SW 1271 (cell line): ENCODE measurements at regions not wholly inside any gene's neighbourhood (a gene's known extent, or its start where the extent isn't known, plus 50 kb on each side); places are given as distances from the start of the nearest gene placed in this dataset.
"Not testable (repeated sequence)": the region's sequence is repeated elsewhere in the genome, so short reads cannot be mapped to it uniquely, and the experiment has no call there.

Source experiments
- DNase-seq, 2 experiments: peaks; one replicate each; lab custom pipeline; 2025; lab: John Stamatoyannopoulos, UW

- DNase-seq = no peak
Measured at GRCh38 chr6:137655291-137655690, 161.1 kb upstream of the OLIG3 start.

- DNase-seq = no peak
Measured at GRCh38 chr6:137656735-137657134, 162.5 kb upstream of the OLIG3 start.

DNA sequence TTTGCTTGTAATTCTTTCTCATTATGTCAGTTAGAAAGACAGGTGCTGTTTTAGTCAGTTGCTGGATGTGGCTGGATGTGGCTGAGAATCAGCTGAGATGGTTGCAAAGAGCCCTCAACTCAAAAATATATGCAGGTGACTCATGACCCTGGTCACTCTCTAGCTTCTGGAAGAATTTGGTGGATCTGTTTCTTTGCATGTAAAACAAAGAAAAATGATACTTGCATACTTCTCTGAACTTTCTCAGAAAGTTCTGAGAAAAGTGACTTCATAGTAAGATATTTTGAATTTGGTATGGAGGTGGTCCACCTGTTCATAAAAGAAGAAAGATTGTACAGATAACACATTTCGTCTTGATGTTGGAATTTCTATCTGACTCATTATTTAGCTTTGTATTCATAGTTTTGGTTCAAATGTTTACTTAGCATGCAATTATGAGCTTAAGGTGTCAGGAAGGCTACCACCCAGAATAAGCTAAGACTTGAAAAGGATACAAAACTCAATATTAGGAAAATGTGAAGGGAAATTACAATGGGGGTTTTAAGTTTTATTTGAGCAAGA is 163.2 kb upstream of the OLIG3 start:
- DNase-seq = no peak

DNA sequence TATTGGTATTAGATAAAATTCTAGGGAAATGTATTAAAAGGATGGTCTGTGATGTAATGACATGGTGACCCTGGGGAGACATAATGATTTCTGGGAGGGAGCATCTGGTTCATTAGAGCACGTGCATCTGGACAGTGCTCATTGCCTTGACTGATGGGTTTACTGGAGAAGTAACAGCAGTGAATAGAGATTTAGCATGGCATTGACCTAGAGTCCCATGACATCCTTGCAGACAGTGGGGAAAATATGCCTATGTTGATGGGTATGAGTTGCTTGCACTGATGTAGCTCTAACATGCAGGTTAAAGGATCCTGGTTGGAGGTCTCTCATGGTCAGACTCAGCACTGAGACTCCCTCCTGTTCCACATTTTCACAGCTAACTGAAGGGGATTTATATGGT is 164.1 kb upstream of the OLIG3 start:
- DNase-seq = no peak

DNA sequence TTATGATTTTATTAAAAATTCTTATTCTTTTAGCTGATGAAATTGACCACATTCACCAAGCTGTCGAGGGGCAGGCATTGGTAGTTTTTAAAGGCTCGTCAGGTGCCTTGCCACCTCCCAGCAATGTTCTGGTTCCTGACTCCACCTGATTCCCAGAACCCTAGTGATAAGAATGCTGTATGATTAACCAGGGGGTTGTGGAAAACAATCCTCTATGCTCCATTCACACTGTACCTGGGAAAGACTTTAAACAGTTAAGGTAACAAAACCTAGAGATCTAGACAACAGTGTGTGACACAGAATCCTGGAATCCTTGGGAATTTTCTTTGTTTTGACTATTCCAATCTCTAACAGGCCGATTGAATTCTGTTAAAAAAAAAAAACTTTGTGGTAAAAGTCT is 165.7 kb upstream of the OLIG3 start:
- DNase-seq = no peak

GRCh38 chr6:137660296-137660731 is 166.1 kb upstream of the OLIG3 start:
- no peak for DNase-seq

DNA sequence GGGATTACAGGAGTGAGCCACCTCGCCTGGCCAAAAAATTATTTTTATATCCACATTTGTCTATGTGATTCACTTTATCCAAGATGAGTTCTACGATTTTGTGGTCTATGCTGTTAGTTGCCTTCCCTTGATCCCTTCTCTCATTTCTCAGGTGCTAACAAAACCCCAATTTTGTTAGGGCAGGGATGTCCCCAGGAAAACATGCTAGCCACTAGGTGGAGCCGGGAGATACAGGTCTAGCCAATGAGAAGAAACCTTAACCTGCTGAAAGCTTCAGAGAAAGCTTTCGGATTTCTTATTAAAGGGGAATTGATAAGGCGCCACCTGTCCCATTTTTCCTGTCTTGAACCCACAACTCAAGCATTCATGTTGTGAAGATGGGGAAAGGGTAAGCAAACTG is 167.4 kb upstream of the OLIG3 start:
- peak in 1 of 2 experiments; percentile 12 for DNase-seq

GRCh38 chr6:137664183-137664582 is 170.0 kb upstream of the OLIG3 start:
- no peak for DNase-seq

- DNase-seq = no peak
Measured at GRCh38 chr6:137665342-137665934, 171.2 kb upstream of the OLIG3 start.

- DNase-seq = no peak
Measured at GRCh38 chr6:137666202-137666774, 172.1 kb upstream of the OLIG3 start.

DNA sequence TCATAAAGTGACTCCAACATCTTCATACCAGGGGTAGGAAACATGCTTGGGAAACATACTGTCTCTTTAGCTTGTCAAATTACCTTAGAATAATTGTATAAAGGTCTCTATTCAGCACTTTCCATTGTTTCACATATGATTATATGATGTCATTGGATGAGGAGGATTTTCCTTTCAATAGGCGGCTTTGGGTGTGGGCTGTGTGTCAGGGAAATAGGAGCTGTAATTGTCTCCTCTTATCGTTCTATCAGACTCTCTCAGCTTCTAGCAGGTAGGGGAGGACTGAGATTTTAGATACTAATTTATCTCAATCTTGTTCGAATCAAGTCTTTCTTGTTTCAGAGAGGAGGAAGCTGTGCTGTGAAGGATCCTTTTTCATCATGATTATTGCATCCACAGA is 179.4 kb upstream of the OLIG3 start:
- no peak for DNase-seq

DNA sequence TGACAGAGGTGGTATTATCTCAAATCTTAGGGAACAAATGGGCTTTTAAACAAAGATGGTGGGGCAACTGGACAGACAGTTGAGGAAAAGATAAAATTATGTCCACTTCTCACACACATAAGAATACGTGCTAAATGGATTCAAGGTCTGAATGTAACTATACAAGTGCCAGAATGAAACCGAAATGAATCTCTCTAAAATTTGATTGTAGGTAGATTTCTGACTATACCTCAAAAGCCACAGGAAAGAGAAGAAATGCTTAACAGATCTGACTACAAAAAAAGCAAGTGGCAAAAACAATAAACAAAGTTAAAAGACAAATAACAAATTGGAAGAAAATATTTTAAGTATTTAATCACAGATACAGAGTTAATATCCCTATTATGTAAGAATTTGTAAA is 182.7 kb upstream of the OLIG3 start:
- DNase-seq = no peak

DNA sequence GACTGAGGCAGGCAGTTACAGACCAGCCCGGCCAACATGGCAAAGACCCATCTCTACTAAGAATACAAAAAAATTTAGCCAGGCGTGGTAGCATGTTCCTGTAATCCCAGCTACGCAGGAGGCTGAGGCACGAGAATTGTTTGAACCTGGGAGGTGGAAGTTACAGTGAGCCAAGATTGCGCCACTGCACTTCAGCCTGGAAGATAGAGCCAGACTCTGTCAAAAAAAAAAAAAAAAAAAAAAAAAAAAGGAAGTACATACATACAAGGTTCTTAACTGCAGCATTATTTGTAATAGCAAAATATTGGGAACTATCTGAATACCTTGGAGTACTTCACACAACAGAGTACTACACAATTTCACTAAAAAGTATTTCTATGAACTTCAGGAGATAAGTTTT is 183.5 kb upstream of the OLIG3 start:
- no peak for DNase-seq

GRCh38 chr6:137678451-137678850 is 184.3 kb upstream of the OLIG3 start:
- DNase-seq = no peak

GRCh38 chr6:137680705-137681346 is 186.2 kb upstream of the TNFAIP3 start:
- DNase-seq = no peak

GRCh38 chr6:137681445-137682009 is 185.5 kb upstream of the TNFAIP3 start:
- DNase-seq = no peak

- DNase-seq = not testable (repeated sequence)
Measured at GRCh38 chr6:137682658-137683057, 184.4 kb upstream of the TNFAIP3 start.

DNA sequence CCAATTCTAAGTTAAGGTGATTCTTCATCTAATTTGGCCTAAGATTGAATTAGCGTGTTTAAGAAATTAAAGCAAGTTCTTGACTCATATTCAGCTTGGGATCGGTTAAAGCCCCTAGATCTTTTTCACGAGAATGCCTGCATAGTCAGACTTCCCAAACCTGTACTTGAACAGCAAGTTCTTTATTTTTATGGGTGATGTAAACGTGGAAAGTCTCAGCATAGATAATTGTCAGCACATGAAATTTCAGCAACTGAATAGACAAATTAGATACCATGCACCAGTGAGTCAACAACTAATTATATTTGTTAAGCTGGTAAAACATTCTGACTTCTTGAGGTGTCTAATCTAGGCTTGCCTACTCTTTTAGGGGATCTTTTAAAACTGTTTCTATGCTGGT is 183.1 kb upstream of the TNFAIP3 start:
- DNase-seq = no peak

- no peak for DNase-seq
Measured at GRCh38 chr6:137685798-137686375, 181.2 kb upstream of the TNFAIP3 start.

GRCh38 chr6:137687818-137688217 is 179.2 kb upstream of the TNFAIP3 start:
- DNase-seq = no peak

DNA sequence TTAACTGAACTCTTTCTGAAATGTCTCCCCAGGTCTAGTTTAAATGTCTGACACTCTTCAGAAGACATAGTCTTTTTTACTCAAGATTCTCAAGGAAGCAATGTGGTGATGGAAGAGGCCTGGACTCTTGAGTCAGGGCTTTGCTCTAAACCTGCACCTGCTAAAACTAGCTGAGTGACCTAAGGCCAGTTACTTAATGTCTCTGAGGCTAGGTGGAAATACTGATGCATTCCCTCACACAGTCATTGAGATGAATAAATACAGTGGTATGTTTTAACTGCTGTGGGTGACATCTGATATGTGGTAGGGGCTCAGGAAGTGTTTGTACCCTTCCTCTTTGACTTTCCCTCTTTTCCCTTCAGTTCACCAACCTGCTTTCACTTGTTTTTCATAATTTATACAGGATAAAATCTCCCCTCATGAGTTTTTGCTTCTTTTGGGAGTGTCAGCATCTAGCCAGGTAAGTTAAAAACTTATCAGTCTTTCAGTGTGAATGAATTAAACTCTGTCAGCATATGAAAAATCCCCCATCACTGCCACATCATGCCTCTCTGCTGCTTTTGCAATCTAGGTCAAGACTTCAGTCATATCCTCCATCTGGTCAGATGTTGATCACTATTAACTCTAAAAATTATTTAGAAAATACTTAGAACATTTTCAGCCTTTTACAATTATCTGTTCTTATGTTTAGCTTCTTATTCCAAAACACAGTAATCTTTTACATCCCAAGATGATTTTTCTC is 178.7 kb upstream of the TNFAIP3 start:
- DNase-seq = no peak

DNA sequence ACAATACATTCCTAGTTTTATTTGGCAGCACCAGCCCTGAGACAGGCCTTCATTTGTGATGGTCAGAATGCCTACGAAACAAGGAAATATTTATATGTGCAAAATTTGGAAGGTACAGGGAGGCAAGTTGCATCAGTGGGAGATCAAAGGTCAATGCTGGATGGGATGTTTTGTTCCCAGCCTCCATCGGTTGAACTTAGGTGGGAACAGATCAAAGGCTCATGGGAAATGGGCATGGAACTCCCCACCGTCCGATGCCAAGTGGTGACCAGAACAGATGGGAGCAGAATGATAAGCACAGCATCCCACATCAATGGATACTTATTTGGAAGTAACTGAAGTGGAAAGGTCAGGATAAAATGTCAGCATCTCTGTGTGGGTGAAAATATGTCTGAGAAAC is 177.7 kb upstream of the TNFAIP3 start:
- no peak for DNase-seq
